Stomach (tissue), 4 donors: ENCODE measurements at regions not wholly inside any gene's neighbourhood (a gene's known extent, or its start where the extent isn't known, plus 50 kb on each side); places are given as distances from the start of the nearest gene placed in this dataset.

ENCODE experiments used
- CTCF ChIP-seq, 7 experiments: fragments of 450-650 bp in 4 of 7; fragments of 200-600 bp in 3 of 7; sonication (generic) in 3 of 7; IDR thresholded peaks; one replicate each; pipeline ENCODE4 v1.5.1; 2016 to 2019; ENCODE audit warnings: antibody characterized with exemption in 7 of 7, control low read depth in 2 of 7, mild to moderate bottlenecking in 1 of 7
- EP300 ChIP-seq: sonication (generic); formaldehyde crosslinking; IDR thresholded peaks from one replicate; pipeline ENCODE4 v1.6.1; 2017; ENCODE audit warnings: antibody characterized with exemption

GRCh38 chr11:69910519-69911309 is 91.5 kb upstream of the FGF3 start:
- TF ChIP-seq CTCF (IDR thresholded peaks at IDR 0.05), result no peak
- no peak for TF ChIP-seq EP300
